HEK293T (cell line): ENCODE measurements at regions not wholly inside any gene's neighbourhood (a gene's known extent, or its start where the extent isn't known, plus 50 kb on each side); places are given as distances from the start of the nearest gene placed in this dataset.

Source experiments
- BHLHE40 ChIP-seq: fragments of 450-650 bp; IDR thresholded peaks from 2 replicates; pipeline ENCODE4 v1.6.1; 2016; ENCODE audit warnings: mild to moderate bottlenecking, moderate library complexity, borderline replicate concordance
- HDGF ChIP-seq: fragments of 450-650 bp; IDR thresholded peaks from 2 replicates; pipeline ENCODE4 v1.6.1; 2017; ENCODE audit warnings: antibody characterized with exemption, borderline replicate concordance
- L3MBTL2 ChIP-seq: fragments of 450-650 bp; conservative IDR thresholded peaks from 2 replicates; pipeline ENCODE4 v1.6.1; 2016; ENCODE audit warnings: mild to moderate bottlenecking

- TF ChIP-seq L3MBTL2, result no peak
- TF ChIP-seq BHLHE40, result no peak
- TF ChIP-seq HDGF, result no peak
These were observed 606.4 kb downstream of the ZNF608 start for GRCh38 chr5:124140060-124140459.
